Coronary artery (tissue), 2 donors: ENCODE measurements at regions not wholly inside any gene's neighbourhood (a gene's known extent, or its start where the extent isn't known, plus 50 kb on each side); places are given as distances from the start of the nearest gene placed in this dataset.

ENCODE experiments used
- DNase-seq: peaks from one replicate; pipeline ENCODE4 v3.0.0-alpha.2; 2017; ENCODE audit warnings: low spot score
- H3K27ac ChIP-seq, 2 donors: fragments of 200-600 bp; sonication (generic); one replicate each; pipeline ENCODE4 v1.5.1; 2016 to 2019
- H3K4me3 ChIP-seq: fragments of 200-600 bp; sonication (generic); 2 replicates; pipeline ENCODE4 v1.5.1; 2016; ENCODE audit warnings: mild to moderate bottlenecking, moderate library complexity
- TF ChIP-seq, protein P1 (sequence below): fragments of 200-600 bp; sonication (generic); IDR thresholded peaks from one replicate; pipeline ENCODE4 v1.5.1; 2019; ENCODE audit warnings: antibody characterized with exemption

DNA sequence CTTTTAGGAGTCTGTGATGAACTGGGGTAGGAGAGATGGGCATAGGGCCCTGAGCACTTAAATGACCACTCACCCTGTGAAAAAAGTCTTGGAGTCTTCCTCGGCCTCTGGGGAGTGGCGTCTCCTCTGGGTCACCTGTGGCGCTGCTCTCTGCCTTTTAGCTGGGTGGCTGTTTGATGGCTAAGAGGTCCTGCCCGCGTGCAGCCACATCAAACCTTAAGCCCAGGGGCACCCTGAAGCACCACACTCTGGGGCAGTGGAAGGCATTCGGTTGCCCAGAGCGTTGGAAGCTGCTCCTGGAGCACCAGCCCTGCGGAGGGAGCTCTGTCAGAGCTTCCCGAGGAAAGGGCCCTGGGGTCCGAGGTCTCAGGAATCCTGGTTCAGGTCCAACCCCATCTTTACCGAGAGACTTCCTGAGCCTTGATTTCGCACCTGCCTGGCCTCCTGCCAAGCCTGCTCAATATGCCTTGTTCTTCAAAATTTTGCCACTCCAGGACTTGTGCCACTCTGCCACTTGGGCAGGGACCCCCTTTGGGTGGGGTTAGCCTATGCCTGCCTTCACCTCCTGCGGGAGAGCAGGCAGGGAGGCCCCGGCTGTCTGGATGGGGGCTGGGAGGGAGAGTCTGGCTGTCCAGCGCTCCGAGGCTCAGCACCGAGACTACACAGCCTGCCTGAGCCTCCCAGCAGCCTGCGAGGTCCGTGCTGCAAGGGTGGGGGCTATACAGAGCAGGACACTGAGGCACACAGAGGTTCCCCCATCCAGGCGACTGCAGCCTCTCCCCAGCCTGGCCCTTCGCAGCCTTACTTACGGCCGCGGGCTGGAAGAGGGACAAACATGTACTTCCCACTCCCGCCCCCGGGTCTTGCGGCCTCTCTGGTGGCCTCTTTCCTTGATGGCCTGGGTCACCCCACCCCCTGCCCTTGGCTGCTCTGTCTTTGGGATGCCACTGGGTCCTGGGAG is 63.4 kb upstream of the RNU6ATAC start:
- DNase-seq, result no peak
- TF ChIP-seq, protein P1, sequence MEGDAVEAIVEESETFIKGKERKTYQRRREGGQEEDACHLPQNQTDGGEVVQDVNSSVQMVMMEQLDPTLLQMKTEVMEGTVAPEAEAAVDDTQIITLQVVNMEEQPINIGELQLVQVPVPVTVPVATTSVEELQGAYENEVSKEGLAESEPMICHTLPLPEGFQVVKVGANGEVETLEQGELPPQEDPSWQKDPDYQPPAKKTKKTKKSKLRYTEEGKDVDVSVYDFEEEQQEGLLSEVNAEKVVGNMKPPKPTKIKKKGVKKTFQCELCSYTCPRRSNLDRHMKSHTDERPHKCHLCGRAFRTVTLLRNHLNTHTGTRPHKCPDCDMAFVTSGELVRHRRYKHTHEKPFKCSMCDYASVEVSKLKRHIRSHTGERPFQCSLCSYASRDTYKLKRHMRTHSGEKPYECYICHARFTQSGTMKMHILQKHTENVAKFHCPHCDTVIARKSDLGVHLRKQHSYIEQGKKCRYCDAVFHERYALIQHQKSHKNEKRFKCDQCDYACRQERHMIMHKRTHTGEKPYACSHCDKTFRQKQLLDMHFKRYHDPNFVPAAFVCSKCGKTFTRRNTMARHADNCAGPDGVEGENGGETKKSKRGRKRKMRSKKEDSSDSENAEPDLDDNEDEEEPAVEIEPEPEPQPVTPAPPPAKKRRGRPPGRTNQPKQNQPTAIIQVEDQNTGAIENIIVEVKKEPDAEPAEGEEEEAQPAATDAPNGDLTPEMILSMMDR, result no peak
- Histone ChIP-seq H3K27ac (no peak overlapping the region), H3K4me3 (no peak overlapping the region)

DNA sequence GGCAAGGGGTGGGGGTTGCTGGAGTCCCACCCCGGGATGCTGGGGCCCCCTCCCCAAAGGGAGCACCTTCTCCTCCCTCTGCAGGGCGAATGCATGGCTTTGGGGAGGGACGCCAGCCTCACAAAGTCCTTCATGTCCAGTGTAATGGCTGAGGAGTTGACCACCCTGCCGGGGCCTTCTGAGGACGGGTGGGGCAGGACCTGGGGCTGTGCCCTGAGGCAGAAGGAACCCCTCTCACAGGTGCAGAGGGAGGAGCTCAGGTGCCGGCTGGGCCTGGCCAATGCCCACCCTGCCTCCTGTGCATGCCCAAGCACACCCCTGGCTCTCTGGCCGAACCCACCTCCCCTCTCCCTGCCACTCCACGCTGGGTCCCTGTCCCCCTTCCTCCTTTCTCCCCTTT is 64.3 kb upstream of the RNU6ATAC start:
- DNase-seq, result no peak
- no peak overlapping the region for H3K4me3 ChIP-seq
- no peak overlapping the region for H3K27ac ChIP-seq
- TF ChIP-seq, protein P1, result no peak

DNA sequence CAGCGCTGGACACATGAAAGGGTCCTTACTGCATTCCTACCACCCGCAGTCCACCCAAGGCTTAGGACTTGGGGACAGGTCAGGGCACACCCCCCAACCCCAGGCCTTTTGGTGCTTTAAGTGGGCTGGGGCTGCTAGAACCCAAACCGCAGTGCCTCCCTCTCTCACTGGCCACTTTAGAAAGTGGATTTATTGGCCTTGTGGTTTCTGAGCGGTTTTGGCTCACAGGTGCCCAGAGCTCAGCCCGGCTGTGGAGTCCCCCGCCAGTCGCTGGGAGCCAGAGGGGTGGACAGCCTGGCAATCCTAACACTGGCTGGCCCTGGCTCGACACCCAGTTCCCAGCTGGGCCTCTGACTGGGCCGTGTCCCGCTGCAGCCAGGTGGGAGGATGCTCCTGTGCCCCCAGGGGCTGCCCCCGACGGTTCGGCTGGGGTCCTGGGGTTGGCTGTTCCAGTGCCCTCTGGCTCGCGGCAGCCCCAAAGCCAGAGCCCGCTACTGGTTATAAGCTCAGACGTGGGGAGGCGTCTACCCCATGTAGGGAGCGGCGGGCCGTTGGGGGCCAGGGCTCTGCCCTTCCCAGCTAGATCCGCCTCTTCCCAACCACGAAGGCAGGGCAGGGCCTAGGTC is 65.2 kb upstream of the RNU6ATAC start:
- TF ChIP-seq, protein P1, result no peak
- Histone ChIP-seq H3K27ac (no peak overlapping the region), H3K4me3 (no peak overlapping the region)
- DNase-seq, result no peak

- TF ChIP-seq, protein P1, result no peak
- Histone ChIP-seq H3K4me3 (peak overlapping the region; percentile 25), H3K27ac (peak overlapping the region in 1 of 2 donors; percentile 74)
- no peak for DNase-seq
Observed at GRCh38 chr9:134230092-134230941, 66.0 kb upstream of the RNU6ATAC start.

DNA sequence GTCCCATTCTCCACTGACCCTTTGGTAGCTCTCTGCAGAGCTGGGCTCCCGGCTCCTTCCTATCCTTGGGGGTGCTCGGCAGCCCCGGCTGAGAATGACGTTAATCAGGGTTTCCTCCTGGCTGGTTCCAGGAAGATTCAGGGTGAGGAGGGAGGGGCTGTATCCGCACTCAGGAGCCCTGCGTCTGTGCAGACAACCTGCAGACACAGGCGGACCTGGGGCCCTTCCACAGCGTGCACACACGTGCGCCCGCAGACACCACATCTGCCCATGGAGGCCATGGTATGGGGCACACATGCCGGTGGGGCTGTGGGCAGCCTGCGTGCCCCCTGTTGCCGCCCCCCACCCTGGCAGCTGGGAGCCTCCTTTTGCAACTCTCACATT is 66.6 kb upstream of the RNU6ATAC start:
- no peak for DNase-seq
- peak overlapping the region in 1 of 2 donors; percentile 74 for H3K27ac ChIP-seq
- TF ChIP-seq, protein P1, result no peak
- peak overlapping the region; percentile 25 for H3K4me3 ChIP-seq

- DNase-seq, result no peak
- peak overlapping the region; percentile 25 for H3K4me3 ChIP-seq
Observed at GRCh38 chr9:134231330-134231745, 67.0 kb upstream of the RNU6ATAC start.

More at GRCh38 chr9:134231330-134231745, 67.0 kb upstream of the RNU6ATAC start:
- TF ChIP-seq, protein P1, result no peak
- H3K27ac ChIP-seq, result peak overlapping the region in 1 of 2 donors; percentile 74
